Thoracic aorta (tissue), 2 donors: ENCODE measurements at regions not wholly inside any gene's neighbourhood (a gene's known extent, or its start where the extent isn't known, plus 50 kb on each side); places are given as distances from the start of the nearest gene placed in this dataset.

Experiments used
- ATAC-seq: fragments of 150-250 bp; one replicate; pipeline ENCODE4 v1.8.0; 2017; ENCODE audit warnings: low read depth; ENCODE audit not compliant: insufficient number of reproducible peaks, low FRiP score
- DNase-seq: peaks from one replicate; pipeline ENCODE4 v3.0.0-alpha.2; 2020; ENCODE audit warnings: low spot score
- H3K27ac ChIP-seq, 2 donors: fragments of 200-600 bp; sonication (generic); 1 replicate in 1 of 2; 2 replicates in 1 of 2; pipeline ENCODE4 v1.5.1; 2016; ENCODE audit warnings: mild to moderate bottlenecking in 2 of 2, moderate library complexity in 2 of 2
- H3K27me3 ChIP-seq: fragments of 200-600 bp; sonication (generic); replicated peaks from 2 replicates; pipeline ENCODE4 v1.6.0; 2016; ENCODE audit warnings: mild to moderate bottlenecking; ENCODE audit not compliant: insufficient read depth
- H3K36me3 ChIP-seq: fragments of 200-600 bp; sonication (generic); one replicate; pipeline ENCODE4 v1.5.1; 2016
- H3K4me1 ChIP-seq, 2 donors: fragments of 200-600 bp; sonication (generic); 1 replicate in 1 of 2; 2 replicates in 1 of 2; pipeline versions ENCODE4 v1.5.1 to v1.6.0; 2016; ENCODE audit warnings: low read depth in 2 of 2, mild to moderate bottlenecking in 1 of 2; ENCODE audit not compliant: control insufficient read depth in 1 of 2
- H3K4me3 ChIP-seq: fragments of 200-600 bp; sonication (generic); 2 replicates; pipeline ENCODE4 v1.5.1; 2016; ENCODE audit warnings: mild to moderate bottlenecking
- H3K9me3 ChIP-seq: fragments of 200-600 bp; sonication (generic); 2 replicates; pipeline ENCODE4 v1.5.1; 2016
- TF ChIP-seq, protein P1 (sequence below): fragments of 200-600 bp; sonication (generic); IDR thresholded peaks from one replicate; pipeline ENCODE4 v1.5.1; 2019; ENCODE audit warnings: antibody characterized with exemption

DNA sequence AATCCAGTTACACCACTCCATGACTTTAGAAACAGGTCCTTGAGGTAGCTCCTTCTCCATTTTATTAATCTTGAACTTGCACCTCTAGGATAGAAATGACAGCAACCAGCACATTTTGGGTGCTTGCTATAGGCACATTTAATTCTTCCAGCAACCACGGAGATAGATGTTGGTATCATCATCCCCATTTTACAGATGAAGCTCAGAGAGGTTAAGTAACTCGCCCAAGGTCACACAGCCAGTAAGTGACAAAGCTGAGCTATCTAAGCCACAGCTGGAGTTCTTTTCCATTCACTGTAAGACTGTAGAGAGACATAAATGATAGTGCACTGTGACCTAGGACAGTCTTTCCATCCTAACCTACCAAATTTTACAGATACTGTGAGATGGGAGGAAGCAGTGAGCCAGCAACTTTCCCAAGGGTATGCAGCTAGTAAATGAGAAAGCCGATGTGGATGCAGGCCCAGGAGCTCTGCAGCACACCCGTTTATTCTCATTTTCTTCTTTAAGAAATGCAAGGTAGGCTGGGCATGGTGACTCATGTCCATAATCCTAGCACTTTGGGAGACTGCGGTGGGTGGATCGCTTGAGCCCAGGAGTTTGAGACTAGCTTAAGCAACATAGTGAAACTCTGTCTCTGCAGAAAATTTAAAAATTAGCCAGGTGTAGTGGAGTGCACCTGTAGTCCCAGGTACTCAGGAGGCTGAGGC lies 103.2 kb downstream of the TBX5 start:
- TF ChIP-seq, protein P1, sequence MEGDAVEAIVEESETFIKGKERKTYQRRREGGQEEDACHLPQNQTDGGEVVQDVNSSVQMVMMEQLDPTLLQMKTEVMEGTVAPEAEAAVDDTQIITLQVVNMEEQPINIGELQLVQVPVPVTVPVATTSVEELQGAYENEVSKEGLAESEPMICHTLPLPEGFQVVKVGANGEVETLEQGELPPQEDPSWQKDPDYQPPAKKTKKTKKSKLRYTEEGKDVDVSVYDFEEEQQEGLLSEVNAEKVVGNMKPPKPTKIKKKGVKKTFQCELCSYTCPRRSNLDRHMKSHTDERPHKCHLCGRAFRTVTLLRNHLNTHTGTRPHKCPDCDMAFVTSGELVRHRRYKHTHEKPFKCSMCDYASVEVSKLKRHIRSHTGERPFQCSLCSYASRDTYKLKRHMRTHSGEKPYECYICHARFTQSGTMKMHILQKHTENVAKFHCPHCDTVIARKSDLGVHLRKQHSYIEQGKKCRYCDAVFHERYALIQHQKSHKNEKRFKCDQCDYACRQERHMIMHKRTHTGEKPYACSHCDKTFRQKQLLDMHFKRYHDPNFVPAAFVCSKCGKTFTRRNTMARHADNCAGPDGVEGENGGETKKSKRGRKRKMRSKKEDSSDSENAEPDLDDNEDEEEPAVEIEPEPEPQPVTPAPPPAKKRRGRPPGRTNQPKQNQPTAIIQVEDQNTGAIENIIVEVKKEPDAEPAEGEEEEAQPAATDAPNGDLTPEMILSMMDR, result no peak
- Histone ChIP-seq H3K9me3 (no peaks in the 10 kb centered on the region), H3K27ac (no peak overlapping the region)

DNA sequence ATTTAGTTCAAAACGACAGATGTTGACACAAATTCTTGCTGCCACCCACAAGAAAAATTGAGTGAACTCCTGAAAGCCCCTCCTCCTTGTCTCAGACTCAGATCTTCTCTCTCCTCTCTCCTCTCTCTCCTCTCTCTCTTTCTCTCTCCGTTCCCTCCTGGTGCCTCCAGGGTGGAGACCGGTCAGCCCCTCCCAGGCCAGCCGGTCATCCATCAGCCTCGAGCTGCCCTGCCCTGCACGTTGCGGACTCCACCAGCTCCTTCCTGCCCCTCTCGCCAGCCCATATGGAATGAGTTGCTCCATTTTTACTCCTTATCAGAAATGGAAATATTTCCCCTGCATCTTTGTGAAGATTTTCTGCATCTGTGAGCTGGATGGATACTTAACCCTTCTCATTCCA lies 103.8 kb downstream of the TBX5 start:
- Histone ChIP-seq H3K36me3 (no peaks in the 10 kb centered on the region), H3K27ac (no peak overlapping the region), H3K4me1 (no peaks in the 10 kb centered on the region), H3K27me3 (no peaks in the 10 kb centered on the region), H3K4me3 (no peak overlapping the region), H3K9me3 (no peaks in the 10 kb centered on the region)
- no peak for ATAC-seq
- TF ChIP-seq, protein P1, result no peak
- no peak for DNase-seq

More for the DNA sequence above, 103.2 kb downstream of the TBX5 start:
- no peak overlapping the region for H3K4me3 ChIP-seq
- no peaks in the 10 kb centered on the region for H3K4me1 ChIP-seq
- DNase-seq (no peak), ATAC-seq (no peak)
- H3K36me3 ChIP-seq, result no peaks in the 10 kb centered on the region
- H3K27me3 ChIP-seq, result no peaks in the 10 kb centered on the region

DNA sequence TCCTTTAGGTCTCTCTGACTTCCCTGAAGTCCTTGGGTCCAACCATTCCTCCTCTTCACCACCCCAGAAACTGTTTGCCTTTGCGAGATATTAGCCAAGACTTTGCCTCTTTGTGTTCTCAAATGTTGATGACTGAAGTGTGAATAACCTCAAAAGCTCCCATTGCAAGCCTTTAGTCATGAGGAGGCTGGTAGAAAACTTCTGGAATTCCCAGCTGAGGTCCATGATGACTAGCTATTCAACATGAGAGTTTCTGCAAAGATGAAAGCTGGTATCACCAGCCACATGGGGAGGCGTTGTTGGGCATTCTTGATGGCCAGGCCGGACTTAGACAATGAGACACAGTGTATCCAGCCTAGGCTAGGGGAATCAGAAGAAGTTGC lies 111.7 kb downstream of the TBX5 start:
- H3K4me1 ChIP-seq, result no peaks in the 10 kb centered on the region
- ATAC-seq (no peak), DNase-seq (no peak)
- H3K4me3 ChIP-seq, result no peak overlapping the region
- no peak overlapping the region for H3K27ac ChIP-seq
- H3K27me3 ChIP-seq, result no peaks in the 10 kb centered on the region
- H3K36me3 ChIP-seq, result no peaks in the 10 kb centered on the region
- TF ChIP-seq, protein P1, result no peak
- H3K9me3 ChIP-seq, result no peaks in the 10 kb centered on the region

DNA sequence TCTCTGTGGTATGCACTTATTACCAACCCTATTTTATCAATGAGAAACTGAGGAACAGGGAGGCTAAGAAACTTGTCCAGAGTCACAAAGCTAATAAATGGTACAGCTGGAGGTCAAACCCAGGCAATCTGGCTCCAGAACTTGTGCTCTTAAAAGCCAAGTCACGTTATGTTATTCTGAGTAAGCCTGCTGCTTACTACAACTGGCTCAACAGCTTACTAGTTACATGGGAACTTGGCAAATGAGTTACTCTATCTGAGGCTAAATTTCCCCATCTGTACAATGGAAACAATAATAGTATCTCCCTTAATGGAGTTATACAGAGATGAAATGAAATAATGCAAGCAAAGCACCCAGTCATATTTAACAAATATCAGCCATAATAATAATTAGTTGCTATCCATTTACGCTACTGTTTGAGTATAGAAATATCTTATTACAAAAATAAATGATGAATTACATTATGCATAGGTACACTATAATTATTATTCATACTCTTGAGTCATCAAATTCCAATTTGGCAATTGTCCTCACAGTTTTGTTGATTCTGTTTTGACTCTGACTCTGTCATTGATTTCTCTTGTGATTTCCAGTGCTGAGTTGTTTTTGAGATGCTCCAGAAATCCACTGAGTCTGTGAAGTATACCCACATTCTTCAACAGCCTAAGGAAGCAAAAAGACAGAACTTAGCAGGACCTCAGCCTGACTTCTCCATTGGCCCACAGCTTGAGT lies 112.2 kb downstream of the TBX5 start:
- H3K27ac ChIP-seq, result no peak overlapping the region
- no peak for ATAC-seq
- no peaks in the 10 kb centered on the region for H3K27me3 ChIP-seq
- no peaks in the 10 kb centered on the region for H3K36me3 ChIP-seq
- H3K9me3 ChIP-seq, result no peaks in the 10 kb centered on the region
- no peaks in the 10 kb centered on the region for H3K4me1 ChIP-seq
- no peak overlapping the region for H3K4me3 ChIP-seq
- DNase-seq, result no peak
- TF ChIP-seq, protein P1, result no peak

DNA sequence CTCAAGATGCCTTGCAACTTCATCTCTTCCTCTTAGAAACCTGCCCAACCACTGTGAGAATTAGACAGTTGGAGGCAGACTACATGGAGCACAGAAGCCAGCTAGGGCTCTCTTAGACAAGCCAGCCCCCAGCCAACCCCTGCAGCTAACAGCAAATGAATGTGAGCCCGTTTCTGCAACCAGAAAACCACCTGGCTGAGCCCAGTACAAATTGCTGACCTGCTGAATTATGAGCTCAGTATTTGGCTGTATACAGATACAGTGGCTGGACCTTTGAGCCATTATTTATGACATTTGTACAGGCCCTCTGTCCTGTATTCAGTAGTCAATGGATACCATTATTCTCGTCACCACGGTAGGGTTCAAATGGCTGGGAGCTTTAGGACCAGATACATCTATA lies 112.9 kb downstream of the TBX5 start:
- DNase-seq, result no peak
- TF ChIP-seq, protein P1, result no peak
- no peaks in the 10 kb centered on the region for H3K27me3 ChIP-seq
- ATAC-seq, result no peak
- H3K36me3 ChIP-seq, result no peaks in the 10 kb centered on the region
- peaks cover 0 to 2% of the 10 kb centered on the region in 2 donors for H3K4me1 ChIP-seq
- no peaks in the 10 kb centered on the region for H3K9me3 ChIP-seq
- H3K27ac ChIP-seq, result no peak overlapping the region
- H3K4me3 ChIP-seq, result no peak overlapping the region
